GM18520 (cell line): ENCODE measurements at regions not wholly inside any gene's neighbourhood (a gene's known extent, or its start where the extent isn't known, plus 50 kb on each side); places are given as distances from the start of the nearest gene placed in this dataset.

ENCODE experiments used
- ATAC-seq: cut with Tn5 transposase; IDR thresholded peaks from one replicate; pipeline ENCODE4 v1.9.1; 2021; ENCODE audit not compliant: unreplicated experiment

GRCh38 chr2:107197594-107198294, 311.8 kb upstream of the ST6GAL2 start:
- ATAC-seq: no peak

DNA sequence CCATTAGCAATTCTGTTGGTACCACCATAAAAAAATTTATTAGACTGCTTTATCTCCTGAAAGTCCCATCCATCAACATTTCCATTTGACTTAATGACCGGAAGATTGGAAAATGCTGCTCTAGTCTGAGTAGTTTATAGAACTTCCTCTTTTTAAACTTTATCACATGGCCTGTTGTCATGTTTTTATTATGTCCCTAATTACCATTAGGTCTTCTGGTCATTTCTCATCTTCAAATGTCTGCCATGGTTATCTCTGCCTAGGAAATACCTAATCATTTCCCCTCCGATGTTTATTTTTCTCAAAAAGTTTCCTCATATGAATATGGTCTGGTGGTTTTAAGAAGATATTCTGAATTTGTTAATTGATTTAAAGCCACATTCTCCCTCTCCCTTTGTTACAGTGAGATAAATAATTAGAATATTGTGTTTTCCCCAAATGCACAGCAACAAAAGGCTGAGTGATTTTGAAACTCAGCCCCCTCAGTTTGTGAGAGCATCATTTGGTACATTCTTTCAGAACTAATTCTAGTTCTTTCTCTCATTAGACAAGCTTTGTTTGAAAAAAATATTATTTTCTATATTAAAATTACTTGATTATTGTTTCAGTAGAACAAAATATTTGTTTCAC, 317.1 kb upstream of the ST6GAL2 start:
- ATAC-seq: peak; percentile 69

- ATAC-seq: no peak
Measured at GRCh38 chr2:107215401-107216350, 329.7 kb upstream of the ST6GAL2 start.

DNA sequence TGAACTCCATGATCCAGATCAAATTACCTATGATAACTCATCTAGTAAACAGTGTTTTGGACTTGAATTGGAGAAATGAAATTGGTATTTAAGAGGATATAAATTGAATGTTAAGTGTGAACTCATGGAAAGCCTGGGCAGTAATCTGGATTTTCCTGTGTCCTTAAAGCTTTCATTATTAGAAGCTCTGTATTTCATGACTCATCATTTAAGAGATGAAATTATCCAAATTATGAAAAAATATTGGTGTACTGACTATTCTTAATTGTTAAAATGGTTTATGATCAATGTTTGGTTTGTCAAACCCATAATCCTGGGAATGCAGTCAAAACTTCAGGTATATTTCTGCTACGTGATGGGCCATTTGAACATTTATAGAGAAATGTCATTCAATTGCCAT, 332.2 kb upstream of the ST6GAL2 start:
- ATAC-seq: no peak

DNA sequence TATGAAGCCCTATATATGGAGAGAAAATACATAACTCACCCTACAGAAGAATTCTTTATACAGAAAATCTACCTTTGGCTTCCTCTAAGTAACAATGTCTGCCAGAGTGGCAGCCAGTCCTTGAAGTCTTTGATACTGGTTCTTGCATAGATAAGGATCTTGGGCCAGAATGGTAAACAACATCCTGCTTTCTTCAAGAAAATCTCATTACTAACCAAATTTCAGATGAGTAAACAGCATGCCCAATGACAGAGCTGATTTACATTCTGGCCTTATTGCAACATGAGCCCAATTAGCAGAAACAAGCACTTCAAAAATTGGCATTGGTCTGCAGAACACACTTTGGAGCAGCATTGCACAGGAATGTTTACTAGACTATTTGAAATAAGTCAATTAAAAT, 336.5 kb upstream of the ST6GAL2 start:
- no peak for ATAC-seq

DNA sequence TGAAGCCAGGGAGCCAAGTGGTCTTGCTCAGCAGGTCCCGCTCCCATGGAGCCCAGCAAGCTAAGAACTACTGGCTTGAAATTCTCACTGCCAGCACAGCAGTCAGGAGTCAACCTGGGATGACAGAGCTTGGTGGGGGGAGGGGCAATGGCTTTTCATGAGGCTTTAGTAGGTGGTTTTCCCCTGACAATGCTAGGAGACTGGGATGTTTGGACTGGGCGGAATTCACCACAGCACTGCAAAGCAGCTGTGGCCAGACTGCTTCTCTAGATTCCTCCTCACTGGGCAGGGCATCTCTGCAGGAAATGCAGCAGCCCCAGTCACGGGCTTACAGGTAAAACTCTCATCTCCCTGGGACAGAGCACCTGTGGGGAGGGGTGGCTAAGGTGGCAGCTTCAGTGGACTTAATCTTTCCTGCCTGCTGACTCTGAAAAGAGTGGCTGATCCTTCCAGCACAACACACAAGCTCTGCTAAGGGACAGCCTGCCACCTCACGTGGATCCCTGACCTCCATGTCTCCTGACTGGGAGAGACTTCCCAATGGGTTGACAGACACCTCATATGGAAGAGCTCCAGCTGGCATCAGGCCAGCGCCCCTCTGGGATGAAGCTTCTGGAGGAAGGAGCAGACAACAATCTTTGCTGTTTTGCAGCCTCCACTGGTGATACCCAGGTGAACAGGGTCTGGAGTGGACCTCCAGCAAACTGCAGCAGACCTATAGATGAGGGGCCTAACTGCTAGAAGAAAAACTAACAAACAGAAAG, 349.7 kb upstream of the ST6GAL2 start:
- no peak for ATAC-seq

DNA sequence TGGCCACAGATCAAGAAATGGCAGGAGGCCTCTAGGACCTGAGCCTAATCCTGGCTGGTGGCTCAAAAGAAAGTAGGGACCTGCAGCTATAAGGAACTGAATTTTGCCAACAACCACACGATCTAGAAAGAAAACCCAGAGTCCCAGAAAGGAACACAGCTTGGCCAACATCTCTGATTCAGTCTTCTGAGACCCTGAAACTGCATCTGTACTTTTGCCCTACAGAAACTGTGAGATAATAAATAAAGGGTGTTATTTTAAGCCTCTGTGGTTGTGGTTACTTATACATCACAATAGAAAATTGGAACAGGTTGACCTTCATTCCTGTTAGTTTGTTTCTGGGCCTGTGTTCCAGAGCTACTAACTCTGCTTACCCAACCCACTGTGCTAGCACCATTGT, 356.8 kb upstream of the ST6GAL2 start:
- no peak for ATAC-seq

GRCh38 chr2:107248932-107249331, 363.0 kb upstream of the ST6GAL2 start:
- no peak for ATAC-seq

- ATAC-seq: no peak
Measured at GRCh38 chr2:107255744-107256143, 369.8 kb upstream of the ST6GAL2 start.

GRCh38 chr2:107258531-107259407, 372.8 kb upstream of the ST6GAL2 start:
- no peak for ATAC-seq

DNA sequence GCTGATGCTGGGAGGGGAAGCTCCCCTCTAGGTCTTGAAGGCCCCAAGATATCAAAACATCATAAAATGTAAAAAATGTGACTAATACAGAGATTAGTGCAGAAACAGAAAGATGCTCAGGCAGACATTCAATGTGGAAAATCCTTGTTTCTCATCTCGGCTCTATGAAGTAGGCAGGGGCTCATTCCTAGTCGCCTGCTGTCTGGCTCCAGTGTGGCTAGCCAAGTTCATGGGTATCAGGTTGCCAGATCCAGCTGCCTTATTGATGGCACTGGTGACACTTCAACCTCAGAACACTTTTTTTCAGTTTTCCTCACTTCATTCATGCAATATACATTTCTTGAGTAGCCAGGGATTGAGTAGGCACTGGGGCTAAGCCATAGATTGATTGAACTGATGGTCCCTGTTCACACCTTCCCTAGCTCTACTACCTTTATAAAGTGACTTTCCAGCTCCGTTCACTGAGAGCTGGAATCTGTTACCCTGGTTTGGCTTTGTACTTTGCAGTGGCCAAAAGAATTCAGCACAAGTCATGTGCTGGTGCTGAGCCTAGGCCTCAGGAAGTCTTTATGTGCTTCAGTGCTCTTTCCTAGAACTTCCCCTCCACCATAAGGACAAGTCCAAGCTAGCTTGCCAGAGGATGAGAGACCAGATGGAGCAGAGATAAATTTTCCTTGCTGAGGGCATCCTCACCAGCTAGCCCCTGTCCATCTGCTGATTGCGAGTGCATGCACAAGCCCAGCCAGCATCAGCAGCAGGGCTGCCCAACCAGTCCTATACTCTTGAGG, 373.6 kb upstream of the ST6GAL2 start:
- ATAC-seq: no peak

GRCh38 chr2:107263628-107264027, 377.7 kb upstream of the ST6GAL2 start:
- no peak for ATAC-seq

DNA sequence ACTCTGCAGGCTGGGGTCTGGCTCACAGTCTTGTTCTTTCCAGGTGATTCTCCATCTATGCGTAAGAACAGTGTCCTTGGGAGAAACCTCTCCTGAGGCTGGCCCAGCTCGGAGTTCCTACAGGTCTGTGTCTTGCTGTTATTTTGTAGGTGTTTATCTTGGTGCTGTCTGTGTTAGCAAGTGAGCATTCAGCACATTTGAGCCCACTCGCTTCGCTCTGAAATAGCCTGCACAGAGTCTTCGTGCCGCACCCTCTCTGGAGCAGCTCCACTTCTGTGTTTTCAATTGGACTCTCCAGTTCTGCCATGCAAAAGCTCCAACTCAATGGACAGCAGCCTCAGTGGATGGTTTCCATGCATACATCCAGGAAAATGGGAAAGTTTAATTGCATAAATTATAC, 378.2 kb upstream of the ST6GAL2 start:
- ATAC-seq: no peak

- no peak for ATAC-seq
Measured at GRCh38 chr2:107266555-107266954, 380.6 kb upstream of the ST6GAL2 start.

DNA sequence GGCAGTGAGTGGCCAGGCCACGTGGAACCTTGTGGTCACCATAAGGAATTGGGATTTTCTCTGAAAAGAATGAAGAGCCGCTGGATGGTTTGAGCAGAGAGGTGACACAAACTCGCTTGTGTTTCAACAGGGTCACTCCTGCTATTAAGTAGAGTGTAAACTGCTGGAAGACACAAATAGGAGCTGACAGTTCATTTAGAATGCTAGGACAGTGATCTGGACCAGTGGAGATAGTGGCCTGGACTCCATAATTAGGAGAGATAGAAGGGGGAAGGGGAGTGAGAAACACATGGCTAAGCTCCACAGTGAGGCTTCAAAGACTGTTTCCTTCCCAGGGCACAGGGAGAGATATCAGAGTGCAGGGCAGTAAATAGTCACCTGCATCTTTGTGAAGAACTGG, 381.1 kb upstream of the ST6GAL2 start:
- ATAC-seq: no peak

GRCh38 chr2:107276034-107276433, 390.1 kb upstream of the ST6GAL2 start:
- ATAC-seq: no peak

GRCh38 chr2:107278672-107279071, 392.7 kb upstream of the ST6GAL2 start:
- no peak for ATAC-seq

- ATAC-seq: no peak
Measured at GRCh38 chr2:107281637-107282036, 395.7 kb upstream of the ST6GAL2 start.

GRCh38 chr2:107282135-107282534, 396.2 kb upstream of the ST6GAL2 start:
- no peak for ATAC-seq
